Activated CD8-positive, alpha-beta memory T cell treated with anti-CD3 and anti-CD28 coated beads for 24 hours (primary cell): ENCODE measurements at regions not wholly inside any gene's neighbourhood (a gene's known extent, or its start where the extent isn't known, plus 50 kb on each side); places are given as distances from the start of the nearest gene placed in this dataset.

Source experiments
- DNase-seq: peaks from one replicate; pipeline ENCODE4 v3.0.0-alpha.2; 2020

DNA sequence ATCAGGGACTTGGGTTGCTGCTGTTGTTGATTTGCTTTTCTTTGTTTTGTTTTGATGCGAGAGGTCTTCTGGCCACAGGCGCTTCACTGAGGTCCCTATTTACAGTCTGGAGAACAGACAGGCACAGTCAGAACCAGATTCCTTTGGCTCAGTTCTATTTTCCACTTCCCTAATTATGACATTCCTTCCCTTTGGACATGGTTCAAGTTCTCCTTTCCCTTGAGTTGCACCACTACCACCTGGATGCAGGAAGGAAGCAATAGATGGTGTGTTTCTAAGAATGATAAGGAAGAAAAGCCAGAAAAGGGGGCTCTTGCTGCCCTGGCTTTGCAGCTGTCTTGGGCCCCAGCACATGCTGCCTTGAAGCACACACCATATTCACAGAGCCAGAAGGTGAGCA is 160.6 kb downstream of the MAF start:
- no peak for DNase-seq

DNA sequence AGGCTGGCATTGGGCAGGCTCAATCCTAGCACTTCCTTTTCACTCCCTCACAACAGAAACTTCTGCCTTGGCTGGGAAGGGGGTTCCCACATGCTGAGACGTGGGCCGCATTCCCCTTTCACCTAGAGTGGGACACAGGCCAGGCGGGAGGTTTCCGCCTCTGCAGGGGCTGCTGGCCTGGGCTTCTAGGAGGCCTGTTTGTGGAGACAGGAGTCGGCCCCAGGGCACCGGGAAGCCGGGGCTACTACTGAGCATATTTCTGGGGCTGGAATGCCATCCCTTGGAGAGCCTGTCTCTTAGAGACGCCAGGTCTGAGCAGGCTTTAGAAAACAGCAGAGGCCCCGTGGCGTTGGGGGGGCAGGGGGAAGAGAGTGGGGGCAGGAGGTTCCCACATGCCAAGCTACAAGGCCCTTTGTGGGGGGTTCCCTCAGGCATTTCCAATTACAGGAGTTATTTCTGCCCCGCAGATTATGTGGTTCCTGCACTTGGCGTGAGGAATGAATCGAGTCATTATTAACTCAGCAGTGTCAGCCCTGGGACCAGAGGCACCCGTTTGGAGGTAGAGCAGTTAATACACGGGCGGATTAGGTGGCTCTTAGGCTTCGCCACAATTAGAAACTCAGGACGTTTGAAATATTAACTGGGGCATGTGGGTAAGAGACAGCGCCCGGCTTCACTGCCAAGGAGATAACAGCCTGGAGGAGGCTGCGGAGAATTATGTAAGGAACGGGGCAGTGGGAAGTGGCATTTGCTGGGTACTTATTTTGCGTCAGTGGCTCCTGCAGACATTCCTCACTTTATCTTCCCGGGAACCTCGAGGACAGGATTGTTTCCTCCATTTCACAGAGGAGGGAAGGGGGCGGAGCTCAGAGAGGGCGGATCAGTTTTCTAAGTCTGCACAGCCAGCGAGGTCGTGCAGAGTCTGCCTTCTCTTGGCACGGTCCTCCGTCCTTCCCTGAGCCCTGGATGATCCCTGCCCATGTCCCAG is 162.5 kb downstream of the MAF start:
- no peak for DNase-seq

DNA sequence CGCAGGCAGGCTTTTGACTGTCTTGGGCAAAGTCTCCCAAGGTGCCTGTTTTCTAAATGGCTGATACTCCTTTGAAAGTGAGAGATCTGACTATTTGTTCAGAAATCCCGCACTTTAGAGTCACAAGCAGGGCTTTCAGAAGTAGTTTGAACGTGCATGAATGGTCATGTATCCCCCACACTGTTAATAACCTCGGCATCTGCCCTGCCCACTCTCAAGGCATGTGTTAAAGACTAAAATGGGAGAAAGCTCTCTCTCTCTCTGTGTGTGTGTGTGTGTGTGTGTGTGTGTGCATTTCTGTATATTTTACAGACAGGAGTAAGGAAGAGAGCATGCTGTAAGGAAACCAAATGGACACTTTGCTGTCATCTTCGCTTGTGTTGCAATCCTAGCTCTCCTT is 163.7 kb downstream of the MAF start:
- DNase-seq = no peak

DNA sequence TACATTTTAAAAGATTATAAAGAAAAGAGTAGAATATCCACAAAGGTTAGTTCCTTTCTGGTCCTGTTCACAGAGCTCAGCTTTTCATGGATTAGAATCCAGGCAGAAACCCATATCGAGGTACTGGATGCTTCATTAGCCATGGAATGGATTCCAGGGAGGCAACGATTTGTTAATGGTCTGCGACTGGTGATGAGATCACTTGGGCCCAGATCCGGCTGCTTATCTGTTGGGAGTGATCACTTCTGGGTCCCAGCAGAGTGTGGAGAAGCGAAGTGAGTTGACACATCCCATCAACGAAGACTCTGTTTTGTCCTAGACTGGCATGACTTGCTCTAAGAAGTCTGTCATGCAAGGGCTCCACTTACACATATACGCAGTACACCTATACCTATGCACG is 165.8 kb downstream of the MAF start:
- no peak for DNase-seq

DNA sequence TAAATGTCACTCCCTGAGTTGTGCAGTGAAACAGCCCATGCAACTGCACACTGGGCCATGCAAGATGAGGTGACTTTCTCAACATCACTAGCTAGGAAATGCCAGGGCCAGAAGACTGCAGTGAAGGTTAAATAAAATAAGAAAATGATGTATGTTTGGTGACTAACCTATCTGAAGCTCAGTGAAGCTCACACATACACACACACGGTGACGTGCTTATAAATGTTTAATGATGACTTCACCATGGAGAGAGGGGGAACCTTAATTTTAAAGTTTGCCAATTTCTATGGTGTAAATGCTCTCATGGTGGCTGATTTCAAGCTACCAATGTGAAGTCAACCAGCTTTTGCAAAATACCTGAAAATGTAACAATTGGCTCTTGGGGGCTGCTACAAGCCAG is 166.4 kb downstream of the MAF start:
- DNase-seq = no peak

DNA sequence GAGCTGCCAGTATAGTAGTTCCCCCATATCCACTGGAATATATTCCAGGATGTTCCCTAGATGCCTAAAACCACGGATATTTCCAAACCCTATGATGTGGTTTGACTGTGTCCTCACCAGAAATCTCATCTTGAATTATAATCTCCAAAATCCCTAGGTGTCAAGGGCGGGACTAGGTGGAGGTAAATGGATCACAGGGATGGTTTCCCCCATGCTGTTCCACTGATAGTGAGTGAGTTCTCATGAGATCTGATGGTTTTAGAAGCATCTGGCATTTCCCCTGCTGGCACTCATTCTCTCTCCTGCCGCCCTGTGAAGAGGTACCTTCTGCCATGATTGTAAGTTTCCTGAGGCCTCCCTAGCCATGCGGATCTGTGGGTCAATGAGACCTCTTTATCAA is 168.6 kb downstream of the MAF start:
- DNase-seq = no peak

DNA sequence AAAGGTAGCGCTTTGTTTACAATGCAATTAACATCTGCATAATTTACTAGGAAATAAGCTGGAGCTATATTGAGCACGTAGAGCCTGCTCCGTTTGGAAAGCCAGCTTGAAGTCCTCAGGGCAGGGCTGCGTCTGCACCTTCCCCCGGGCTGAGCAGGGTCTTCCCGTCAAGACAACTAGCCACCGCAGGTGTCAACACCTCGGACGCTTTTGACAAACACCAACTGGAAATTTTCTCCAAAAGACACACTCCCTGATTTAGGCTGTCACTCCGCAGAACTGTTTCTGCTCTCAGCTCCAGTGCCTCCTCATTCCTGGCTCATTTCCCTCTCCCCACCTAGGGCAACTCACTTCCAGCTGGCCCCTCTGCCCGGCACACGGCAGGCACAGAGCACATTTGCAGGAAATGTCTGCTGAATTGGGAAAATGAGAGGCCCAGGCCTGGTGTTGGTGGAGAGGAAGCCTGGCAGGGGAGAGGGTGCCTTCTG is 170.3 kb downstream of the MAF start:
- no peak for DNase-seq

DNA sequence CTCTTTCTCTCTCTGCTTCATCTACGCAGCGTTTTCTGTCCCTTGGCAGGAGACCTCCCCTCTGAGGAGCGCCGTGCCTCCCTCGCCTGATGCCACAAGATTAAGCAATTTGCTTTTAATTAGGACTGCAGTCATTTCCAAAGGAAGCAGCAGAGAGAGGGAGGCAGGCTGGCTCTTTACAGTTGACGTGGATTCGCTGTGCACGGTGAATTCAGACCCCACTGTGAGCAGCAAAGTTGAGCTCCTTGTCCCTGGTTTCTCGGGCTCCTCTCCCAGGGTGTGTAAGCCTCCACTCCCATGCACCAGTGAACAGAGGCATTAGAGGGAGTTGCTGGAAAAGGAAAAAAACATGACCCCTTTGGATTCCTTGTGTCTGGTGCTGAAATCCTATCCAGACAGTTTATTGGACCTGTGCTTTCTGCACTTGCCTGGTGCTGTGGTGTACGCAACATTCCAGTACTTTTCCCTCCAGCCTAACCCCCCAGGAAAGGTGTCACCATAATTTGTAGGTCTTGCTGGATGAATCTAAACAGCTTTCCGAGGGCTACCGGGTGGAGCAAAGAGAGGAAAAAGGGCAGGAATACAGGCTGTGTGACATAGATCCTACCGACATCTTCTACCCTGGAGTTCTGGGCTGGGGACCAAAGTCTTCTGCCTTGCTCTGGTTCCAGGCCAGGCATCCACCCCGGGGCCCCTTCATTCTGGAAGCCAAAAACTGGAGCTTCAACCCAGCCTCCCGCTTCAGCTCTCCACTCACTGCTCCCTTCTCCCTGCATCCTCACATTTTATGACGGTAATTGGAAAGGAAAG is 171.0 kb downstream of the MAF start:
- DNase-seq = no peak

DNA sequence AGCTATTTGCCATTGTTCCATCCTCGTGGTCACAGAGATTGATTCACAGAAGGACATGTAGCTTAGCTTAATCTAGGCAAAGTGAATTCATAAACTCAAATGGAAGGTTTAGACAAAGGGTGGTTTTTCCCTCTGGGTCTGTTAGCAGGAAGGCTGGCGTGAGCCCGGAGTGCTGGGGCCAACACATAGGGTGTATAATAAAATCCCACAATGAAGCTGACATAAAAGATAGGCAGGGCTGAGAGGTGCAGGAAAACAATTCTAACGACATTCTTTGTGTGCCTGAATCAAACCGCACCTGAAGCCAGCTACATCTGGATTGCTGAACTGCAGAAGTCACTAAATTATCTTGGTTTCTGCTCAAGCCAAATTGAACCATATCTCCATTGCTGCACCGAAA is 173.9 kb downstream of the MAF start:
- DNase-seq = no peak

DNA sequence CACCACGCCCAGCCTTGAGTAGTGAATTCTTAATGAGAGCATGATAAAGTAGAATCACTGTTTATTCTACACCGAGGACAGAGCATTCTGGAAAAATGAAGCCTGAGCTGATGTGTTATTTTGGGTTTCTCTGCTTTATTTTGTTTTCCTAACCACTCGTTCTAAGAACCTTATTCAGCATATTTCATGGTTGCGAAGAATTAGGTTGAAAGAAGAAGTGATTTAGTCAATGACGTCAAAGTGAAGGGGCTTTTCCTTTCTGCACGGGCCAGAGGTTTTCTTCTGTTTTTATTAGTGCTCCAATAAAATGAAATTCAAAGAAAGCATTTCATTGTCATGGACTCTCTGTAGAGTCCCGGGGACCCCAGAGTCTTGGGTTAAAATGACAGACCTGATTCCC is 178.5 kb downstream of the MAF start:
- DNase-seq = no peak

DNA sequence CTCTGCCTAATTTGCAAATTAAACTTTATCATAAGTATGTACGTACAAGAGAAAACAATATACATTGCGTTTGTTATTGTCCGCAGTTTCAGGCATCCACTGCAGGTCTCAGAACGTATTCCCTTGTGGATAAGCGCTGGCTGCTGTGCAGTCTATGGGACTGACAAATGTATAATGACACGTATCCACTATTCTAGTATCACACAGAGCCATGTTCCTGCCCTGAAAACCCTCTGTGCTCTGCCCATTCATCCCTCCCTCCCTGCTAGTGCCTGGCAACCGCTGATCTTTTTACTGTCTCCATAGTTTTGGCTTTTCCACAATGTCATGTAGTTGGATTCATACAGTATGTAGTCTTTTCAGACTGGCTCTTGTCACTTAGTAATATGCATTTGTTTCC is 179.4 kb downstream of the MAF start:
- no peak for DNase-seq

DNA sequence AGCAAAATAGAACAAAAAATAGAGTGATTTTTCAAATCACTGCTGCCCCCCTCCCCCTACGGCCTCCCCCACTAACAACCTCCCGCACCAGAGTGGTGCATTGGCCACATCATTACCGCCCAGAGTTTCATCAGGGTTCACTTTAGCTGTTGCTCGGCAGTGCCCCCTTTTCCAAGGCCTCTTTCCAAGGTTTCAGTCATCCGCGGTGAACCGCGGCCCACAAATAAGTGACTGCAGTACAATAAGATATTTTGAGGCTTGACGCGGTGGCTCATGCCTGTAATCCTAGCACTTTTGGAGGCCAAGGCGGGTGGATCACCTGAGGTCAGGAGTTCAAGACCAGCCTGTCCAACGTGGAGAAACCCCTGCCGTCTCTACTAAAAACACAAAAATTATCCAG is 180.0 kb downstream of the MAF start:
- DNase-seq = no peak

DNA sequence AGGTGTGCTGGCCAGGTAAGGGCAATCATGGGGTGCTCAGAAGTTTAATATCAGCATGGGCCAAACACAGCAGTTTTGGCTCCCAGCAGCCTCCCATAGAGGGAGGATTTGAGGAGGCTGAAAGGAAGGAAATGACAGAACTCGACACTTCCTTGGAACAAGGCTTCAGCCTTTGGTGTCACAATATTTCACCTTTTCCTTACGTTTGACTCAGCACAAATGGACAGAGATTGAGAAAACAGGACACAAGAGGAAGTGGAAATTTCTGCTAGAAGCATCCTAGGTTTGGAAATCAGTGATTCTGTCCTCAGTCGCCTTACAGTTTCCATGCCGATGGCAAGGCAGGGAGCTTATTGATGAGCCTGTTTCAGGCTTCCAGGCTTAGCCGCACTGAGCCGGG is 181.4 kb downstream of the MAF start:
- no peak for DNase-seq

DNA sequence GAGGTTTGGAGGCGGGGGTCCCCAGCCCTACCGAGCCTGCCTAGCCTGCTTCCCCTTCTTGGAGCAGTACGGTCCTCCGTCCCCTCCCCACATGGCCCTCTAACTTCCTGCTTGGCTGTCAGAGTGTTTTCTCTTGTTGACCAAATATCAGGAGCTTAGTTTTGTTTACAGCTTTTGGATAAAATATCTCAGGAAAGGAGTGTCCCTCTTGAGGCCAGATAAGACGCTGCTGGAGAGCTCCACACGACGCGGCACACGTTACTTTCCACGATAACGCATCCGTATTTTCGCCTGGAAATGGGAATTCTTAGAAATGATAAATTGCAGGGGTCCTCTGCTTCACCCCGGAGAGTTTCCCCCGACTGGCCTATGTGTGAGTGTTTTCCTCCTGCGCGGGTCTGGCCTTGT is 182.9 kb downstream of the MAF start:
- no peak for DNase-seq

DNA sequence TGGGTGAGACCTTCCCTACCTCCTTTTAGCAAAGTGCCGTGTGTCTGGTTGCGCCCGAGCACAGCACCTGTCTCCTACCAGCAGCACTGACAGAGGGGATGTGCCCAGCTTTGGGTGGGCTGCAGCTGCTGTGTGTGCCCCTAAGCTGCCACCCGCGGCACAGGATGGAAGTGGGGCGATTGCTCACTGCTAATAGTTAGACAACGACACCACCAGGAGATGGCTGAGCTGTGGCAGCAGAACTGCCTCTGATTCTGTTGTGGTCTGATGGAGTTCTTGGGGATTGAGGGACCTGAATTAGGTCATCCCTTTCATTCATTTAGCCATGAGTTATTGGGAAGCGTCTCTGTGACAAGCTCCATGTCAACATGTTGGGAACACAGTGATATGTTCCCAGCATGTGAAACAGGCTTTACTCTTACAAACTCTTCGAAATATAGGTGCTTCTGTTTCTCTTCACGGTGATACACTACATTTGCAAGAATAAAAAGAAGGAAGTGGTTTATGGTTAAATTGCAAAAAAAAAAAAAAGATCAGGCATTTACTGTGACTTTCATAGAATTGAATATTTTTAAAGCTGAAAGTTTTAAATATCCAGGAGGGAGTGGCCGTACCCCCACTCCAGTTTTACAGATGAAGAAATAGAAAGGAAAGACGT is 184.4 kb downstream of the MAF start:
- peak; percentile 59 for DNase-seq

DNA sequence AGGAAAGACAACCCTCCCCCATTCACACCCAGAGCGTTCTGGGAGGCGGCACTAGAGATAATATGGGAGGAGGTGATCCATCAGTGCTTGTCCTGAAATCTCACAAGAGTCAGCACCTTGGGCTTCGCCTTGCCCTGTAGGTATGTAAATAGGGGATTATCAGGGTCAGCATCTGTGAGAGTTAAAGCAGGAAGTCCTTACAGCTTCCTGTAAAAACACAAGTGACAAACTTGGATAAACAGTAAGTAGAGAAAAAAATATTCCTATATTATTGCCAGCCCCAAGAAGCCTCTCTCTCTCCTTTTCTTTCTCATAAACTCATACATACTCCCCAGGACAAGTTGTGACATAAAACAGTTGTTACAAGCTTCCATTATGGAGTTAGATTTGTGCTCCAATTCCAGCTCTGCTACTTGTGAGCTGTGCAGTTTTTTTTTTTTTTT is 187.7 kb downstream of the MAF start:
- no peak for DNase-seq

DNA sequence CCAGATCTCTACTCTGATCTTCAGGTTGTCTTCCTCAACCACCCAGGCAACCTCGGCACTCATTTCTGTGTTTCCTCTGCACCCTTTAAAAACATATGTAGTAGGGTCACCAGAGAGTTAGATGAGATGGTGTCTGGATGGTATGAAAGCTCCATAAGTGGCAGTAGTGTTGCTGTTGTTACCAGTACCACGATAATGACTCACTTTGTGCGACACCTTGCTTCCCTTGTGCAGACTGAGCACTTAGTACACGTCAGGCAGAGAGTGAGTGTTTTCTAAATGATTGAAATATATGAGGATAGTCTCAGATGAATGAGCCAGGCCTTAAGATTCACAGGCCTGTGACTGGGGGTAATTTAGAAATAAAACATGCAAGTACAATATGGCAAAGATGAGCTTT is 188.7 kb downstream of the MAF start:
- no peak for DNase-seq

DNA sequence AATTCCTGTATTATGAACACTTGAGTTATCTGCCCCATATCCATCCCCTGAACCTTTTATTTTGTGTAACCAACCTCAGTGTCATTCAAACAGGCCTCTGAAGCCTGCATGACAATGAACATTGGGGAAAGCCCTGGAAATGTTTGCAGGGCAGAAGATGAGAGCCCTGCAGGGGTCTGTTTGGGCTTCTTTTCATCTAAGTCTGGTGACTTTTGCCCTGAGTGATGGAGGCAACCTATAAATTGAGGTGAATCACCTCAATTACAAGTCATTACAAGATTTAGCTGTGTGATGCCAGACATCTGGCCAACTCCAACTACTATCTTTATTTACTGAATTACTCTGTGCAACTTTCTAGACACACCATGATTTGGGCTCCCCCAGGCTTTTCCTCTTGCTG is 189.2 kb downstream of the MAF start:
- no peak for DNase-seq

DNA sequence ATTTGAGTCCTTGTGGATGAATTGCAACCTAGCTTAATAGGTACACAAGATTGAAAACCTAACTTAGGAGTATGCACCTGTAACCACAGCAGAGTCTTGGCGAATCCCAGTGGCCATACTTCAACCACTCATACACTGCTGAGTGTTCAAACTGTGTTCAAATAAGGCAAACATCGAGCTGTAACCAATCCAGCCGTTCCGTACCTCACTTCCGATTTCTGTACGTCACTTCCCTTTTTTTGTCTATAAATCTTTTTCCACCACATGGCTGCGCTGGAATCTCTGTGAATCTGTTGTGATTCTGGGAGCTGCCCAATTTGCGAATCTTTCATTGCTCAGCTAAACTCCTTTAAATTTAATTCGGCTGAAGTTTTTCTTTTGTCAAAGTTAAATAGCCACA is 190.6 kb downstream of the MAF start:
- no peak for DNase-seq

DNA sequence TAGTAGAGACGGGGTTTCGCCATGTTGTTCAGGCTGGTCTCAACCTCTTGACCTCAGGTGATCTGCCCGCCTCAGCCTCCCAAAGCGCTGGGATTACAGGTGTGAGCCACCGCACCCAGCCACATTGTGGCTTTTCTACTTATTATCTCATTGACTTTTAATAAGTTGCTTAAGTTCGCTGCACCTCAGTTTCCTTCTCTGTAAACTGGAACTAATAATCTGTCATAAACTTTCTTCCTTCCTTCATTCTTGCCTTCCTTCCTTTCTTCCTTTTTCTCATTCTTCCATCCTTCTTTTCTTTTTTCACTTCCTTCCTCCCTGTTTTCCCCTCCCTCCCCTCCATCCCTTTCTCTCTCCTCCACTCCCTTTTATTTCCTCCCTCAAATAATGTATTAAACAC is 192.2 kb downstream of the MAF start:
- DNase-seq = no peak

DNA sequence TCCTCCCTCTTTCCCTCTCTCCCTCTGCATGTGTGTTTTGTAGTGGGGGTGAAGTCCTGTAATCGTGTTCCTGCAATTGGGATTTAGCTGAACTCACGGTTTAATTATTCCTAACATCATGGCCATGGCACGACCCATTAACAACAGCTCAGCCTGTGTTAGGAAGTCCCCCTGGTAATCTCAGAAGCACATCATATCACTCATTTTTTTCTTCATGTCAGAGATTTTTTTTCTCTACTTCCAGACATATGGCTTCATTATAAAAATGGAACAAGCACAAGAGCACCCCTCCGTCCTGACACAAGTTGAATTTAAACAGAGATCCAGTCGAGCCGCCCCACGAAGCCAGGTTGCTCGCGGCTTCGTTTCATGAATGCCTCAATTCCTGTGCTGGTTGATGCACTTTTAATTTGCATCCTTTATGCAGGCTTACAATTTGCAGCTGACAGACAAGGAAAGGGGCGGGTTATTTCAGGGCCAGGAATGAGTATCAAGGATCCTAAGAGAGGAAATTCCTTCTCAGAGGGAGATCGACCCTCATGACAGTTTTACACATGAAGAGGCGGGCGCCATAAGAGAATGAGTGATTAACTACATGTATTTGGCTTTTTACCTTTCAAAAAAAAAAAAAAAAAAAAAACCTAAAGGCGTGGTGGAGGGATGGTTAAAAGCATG is 192.9 kb downstream of the MAF start:
- DNase-seq = no peak

DNA sequence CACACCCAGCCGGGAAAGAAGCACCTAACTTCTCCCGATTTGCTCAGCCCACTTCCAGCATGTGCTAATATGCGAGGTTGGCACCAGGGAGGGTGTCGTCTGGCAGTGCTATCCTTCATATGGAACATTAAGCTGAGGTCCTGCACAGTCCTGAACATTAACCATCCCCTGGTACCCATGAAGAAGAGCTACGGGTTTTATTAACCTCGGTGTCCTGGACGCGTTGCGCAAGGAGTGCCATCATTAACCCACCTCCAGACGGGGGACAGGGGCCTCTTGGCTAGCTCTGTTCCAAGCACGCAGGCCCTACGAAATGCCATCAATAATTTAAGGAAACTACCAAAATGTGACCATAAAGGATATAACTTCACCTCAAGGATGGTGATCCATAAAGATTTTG is 193.5 kb downstream of the MAF start:
- no peak for DNase-seq

DNA sequence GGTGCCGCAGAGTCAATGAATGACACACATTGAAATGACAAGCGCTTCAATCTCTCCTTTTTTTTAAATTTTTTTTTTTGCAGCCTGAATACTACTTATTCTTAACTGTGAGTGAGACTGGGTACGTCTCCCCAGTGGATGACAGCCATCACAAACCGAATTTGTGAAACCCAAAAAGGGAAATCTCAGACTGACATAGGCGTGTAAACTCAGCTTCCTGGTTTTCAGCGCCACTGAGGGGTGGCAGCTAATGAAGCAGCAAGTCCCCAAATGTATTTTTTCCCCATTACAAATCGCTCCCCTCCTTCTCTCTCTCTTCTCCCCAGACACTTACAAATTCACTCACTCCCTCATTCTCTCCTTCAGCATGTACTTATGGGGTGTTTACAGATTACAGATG is 196.0 kb downstream of the MAF start:
- no peak for DNase-seq
